Vagina (tissue), 2 donors: ENCODE measurements at regions not wholly inside any gene's neighbourhood (a gene's known extent, or its start where the extent isn't known, plus 50 kb on each side); places are given as distances from the start of the nearest gene placed in this dataset.

Source experiments
- POLR2A ChIP-seq, 2 donors: fragments of 450-650 bp; IDR thresholded peaks; one replicate each; pipeline ENCODE4 v1.6.1; 2017; ENCODE audit warnings: antibody characterized with exemption in 2 of 2, mild to moderate bottlenecking in 2 of 2, moderate library complexity in 2 of 2
- POLR2AphosphoS5 ChIP-seq, 2 donors: sonication (generic); formaldehyde crosslinking; IDR thresholded peaks; one replicate each; pipeline ENCODE4 v1.9.0; 2017; ENCODE audit warnings: antibody characterized with exemption in 2 of 2, mild to moderate bottlenecking in 2 of 2, low read depth in 1 of 2; ENCODE audit not compliant: insufficient read depth in 1 of 2
- TF ChIP-seq, protein P1 (sequence below), 3 experiments: fragments of 450-650 bp in 2 of 3; fragments of 200-600 bp in 1 of 3; sonication (generic) in 1 of 3; IDR thresholded peaks; one replicate each; pipeline ENCODE4 v1.5.1; 2017 to 2019; ENCODE audit warnings: antibody characterized with exemption in 3 of 3, mild to moderate bottlenecking in 2 of 3, moderate library complexity in 2 of 3

DNA sequence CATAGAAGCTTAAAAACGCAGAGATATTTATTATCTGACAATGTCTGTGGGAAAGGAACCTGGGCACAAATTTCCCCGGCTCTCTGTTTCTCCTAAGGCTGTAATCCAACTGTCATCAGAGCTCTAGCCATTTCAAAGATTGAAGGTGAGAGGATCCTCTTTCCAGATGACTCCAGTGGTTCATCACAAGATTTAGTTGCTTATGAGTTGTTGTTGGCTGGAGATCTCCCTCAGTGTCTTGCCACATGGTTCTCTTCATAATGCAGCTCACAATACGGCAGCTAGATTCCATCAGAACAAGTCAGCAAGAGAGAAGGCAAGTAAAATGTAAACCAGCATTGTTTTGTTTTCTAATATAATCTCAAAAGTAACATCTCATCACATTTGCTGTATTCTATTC lies 369.4 kb downstream of the GASK1B start:
- TF ChIP-seq, protein P1, sequence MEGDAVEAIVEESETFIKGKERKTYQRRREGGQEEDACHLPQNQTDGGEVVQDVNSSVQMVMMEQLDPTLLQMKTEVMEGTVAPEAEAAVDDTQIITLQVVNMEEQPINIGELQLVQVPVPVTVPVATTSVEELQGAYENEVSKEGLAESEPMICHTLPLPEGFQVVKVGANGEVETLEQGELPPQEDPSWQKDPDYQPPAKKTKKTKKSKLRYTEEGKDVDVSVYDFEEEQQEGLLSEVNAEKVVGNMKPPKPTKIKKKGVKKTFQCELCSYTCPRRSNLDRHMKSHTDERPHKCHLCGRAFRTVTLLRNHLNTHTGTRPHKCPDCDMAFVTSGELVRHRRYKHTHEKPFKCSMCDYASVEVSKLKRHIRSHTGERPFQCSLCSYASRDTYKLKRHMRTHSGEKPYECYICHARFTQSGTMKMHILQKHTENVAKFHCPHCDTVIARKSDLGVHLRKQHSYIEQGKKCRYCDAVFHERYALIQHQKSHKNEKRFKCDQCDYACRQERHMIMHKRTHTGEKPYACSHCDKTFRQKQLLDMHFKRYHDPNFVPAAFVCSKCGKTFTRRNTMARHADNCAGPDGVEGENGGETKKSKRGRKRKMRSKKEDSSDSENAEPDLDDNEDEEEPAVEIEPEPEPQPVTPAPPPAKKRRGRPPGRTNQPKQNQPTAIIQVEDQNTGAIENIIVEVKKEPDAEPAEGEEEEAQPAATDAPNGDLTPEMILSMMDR (IDR thresholded peaks at IDR 0.05) = no peak
- no peak for TF ChIP-seq POLR2A (IDR thresholded peaks at IDR 0.05)
- no peak for TF ChIP-seq POLR2AphosphoS5 (IDR thresholded peaks at IDR 0.05; ENCODE audit: insufficient read depth in 1 of 2, low read depth in 1 of 2)
